Endodermal cell (in vitro differentiated cells): ENCODE measurements at regions not wholly inside any gene's neighbourhood (a gene's known extent, or its start where the extent isn't known, plus 50 kb on each side); places are given as distances from the start of the nearest gene placed in this dataset.
A peak's percentile ranks its signal among the peaks of the same experiment; 100 is the strongest.

ENCODE experiments used
- DNase-seq: peaks from one replicate; pipeline ENCODE4 v3.0.0-alpha.2; 2017
- H3K27ac ChIP-seq: 2 replicates; pipeline ENCODE4 v1.5.1; 2013; ENCODE audit warnings: mild to moderate bottlenecking, low read depth, low read length, moderate library complexity
- H3K27me3 ChIP-seq: 2 replicates; pipeline ENCODE4 v1.6.1; 2013; ENCODE audit warnings: mild to moderate bottlenecking, low read length, moderate library complexity; ENCODE audit not compliant: insufficient read depth, control insufficient read depth, poor library complexity, severe bottlenecking
- H3K36me3 ChIP-seq: 2 replicates; pipeline ENCODE4 v1.7.0; 2013; ENCODE audit warnings: mild to moderate bottlenecking, low read length, moderate library complexity; ENCODE audit not compliant: control insufficient read depth, insufficient read depth
- H3K4me1 ChIP-seq: one replicate; pipeline ENCODE4 v1.7.0; 2013; ENCODE audit warnings: low read length; ENCODE audit not compliant: control insufficient read depth, insufficient read depth
- H3K4me3 ChIP-seq: 2 replicates; pipeline ENCODE4 v1.5.1; 2013; ENCODE audit warnings: mild to moderate bottlenecking, low read length, moderate library complexity
- H3K9ac ChIP-seq: 2 replicates; pipeline ENCODE4 v1.6.1; 2013; ENCODE audit warnings: mild to moderate bottlenecking, low read length, moderate library complexity; ENCODE audit not compliant: poor library complexity, severe bottlenecking; ENCODE audit errors: extremely low read depth
- H3K9me3 ChIP-seq: 2 replicates; pipeline ENCODE4 v1.6.1; 2013; ENCODE audit warnings: mild to moderate bottlenecking, low read length, moderate library complexity; ENCODE audit not compliant: control insufficient read depth
- H3K27ac Mint-ChIP-seq: 2 replicates; pipeline ENCODE4 v1.8.0; 2020; ENCODE audit warnings: mixed read lengths
- H3K27me3 Mint-ChIP-seq: 2 replicates; pipeline ENCODE4 v1.8.0; 2021; ENCODE audit warnings: mild to moderate bottlenecking, mixed read lengths; ENCODE audit not compliant: insufficient read depth
- H3K36me3 Mint-ChIP-seq: 2 replicates; pipeline ENCODE4 v1.8.0; 2020; ENCODE audit warnings: low read depth, mixed read lengths
- H3K4me1 Mint-ChIP-seq: 2 replicates; pipeline ENCODE4 v1.8.0; 2020; ENCODE audit warnings: mixed read lengths
- H3K4me3 Mint-ChIP-seq: 2 replicates; pipeline ENCODE4 v1.8.0; 2020; ENCODE audit warnings: mild to moderate bottlenecking, moderate library complexity, mixed read lengths
- H3K9me3 Mint-ChIP-seq: 2 replicates; pipeline ENCODE4 v1.8.0; 2020; ENCODE audit warnings: mild to moderate bottlenecking, mixed read lengths
- WGBS, 2 experiments: methylation state at CpG; one replicate each; pipeline versions ENCODE4 v1.1.5 to v1.1.7; 2013; ENCODE audit warnings: missing lambda C conversion rate in 2 of 2, mixed read lengths in 1 of 2; ENCODE audit not compliant: insufficient coverage in 1 of 2, insufficient read length in 1 of 2; 5-methylcytosine and 5-hydroxymethylcytosine counted together
- TF ChIP-seq, protein P1 (sequence below): fragments of 200-600 bp; sonication (generic); conservative IDR thresholded peaks from 2 replicates; pipeline ENCODE4 v1.5.0; 2021; ENCODE audit warnings: antibody characterized with exemption, mild to moderate bottlenecking

DNA sequence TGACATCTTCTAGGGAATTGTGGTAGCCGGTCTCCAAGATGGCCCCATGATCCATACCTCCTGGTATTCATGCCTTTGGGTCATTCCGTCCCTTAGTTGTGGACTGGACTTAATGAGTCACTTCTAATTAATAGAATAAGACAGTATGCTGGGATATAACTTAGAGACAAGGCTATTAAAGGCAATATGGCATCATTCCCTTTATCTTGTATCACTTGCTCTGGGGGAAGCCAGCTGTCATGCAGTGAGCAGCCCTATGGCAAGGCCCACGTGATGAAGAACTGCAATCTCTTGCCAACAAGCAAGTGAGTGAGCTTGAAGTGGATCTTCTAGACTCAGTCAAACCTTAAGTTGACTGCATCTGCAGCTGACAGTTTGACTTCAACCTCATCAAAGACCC lies 97.8 kb upstream of the MED13 start:
- Histone ChIP-seq H3K9ac (no peak overlapping the region), H3K4me1 (no peaks in the 10 kb centered on the region), H3K36me3 (no peaks in the 10 kb centered on the region), H3K4me3 (no peak overlapping the region), H3K27ac (no peak overlapping the region), H3K9me3 (no peaks in the 10 kb centered on the region), H3K27me3 (no peaks in the 10 kb centered on the region)
- H3K27ac Mint-ChIP-seq, result no peak overlapping the region
- no peaks in the 10 kb centered on the region for H3K36me3 Mint-ChIP-seq
- peaks cover 3% of the 10 kb centered on the region for H3K27me3 Mint-ChIP-seq
- no peak overlapping the region for H3K4me3 Mint-ChIP-seq
- 85 to 87% methylated on average over 2 to 3 of the region's 3 CpGs for WGBS, 2 experiments
- H3K4me1 Mint-ChIP-seq, result no peaks in the 10 kb centered on the region
- peak; percentile 10 for DNase-seq
- TF ChIP-seq, protein P1, sequence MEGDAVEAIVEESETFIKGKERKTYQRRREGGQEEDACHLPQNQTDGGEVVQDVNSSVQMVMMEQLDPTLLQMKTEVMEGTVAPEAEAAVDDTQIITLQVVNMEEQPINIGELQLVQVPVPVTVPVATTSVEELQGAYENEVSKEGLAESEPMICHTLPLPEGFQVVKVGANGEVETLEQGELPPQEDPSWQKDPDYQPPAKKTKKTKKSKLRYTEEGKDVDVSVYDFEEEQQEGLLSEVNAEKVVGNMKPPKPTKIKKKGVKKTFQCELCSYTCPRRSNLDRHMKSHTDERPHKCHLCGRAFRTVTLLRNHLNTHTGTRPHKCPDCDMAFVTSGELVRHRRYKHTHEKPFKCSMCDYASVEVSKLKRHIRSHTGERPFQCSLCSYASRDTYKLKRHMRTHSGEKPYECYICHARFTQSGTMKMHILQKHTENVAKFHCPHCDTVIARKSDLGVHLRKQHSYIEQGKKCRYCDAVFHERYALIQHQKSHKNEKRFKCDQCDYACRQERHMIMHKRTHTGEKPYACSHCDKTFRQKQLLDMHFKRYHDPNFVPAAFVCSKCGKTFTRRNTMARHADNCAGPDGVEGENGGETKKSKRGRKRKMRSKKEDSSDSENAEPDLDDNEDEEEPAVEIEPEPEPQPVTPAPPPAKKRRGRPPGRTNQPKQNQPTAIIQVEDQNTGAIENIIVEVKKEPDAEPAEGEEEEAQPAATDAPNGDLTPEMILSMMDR, result no peak
- H3K9me3 Mint-ChIP-seq, result no peaks in the 10 kb centered on the region

DNA sequence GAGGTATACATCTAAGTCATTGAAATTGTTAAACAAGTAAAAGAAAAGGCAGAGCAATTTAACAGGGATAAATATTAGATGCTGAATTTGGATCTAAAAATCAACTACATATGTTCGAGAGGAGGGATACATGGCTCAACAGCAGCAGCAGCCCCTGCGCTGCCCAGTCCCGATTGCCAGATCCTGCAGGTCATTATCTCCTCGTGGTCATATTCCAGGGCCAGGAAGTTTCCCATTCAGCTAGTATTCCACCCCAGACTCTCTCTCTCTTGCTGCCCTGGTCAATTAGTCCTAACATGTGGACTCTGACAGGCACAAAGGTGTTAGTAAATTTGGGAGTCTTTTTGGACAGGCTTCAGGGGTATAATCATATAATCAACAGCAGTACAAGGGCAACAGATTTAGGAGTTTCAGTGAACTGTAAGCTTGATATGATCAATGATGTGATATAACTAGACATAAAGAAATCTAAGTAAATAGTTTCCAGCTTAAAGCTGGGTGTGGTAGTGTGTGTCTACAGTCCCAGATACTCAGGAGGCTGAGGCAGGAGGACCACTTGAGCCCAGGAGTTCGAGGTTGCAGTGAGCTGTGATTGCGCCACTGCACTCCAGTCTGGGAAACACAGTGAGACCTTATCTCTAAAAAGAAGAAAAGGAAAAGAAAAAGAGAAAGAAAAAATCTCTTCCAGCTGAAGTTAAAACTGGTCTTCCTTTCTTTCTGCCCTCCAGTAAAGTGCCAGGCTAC lies 96.5 kb upstream of the MED13 start:
- WGBS, 2 experiments, result 90% methylated on average over 4 to 6 of the region's 6 CpGs
- no peaks in the 10 kb centered on the region for H3K4me1 ChIP-seq
- TF ChIP-seq, protein P1, result no peak

DNA sequence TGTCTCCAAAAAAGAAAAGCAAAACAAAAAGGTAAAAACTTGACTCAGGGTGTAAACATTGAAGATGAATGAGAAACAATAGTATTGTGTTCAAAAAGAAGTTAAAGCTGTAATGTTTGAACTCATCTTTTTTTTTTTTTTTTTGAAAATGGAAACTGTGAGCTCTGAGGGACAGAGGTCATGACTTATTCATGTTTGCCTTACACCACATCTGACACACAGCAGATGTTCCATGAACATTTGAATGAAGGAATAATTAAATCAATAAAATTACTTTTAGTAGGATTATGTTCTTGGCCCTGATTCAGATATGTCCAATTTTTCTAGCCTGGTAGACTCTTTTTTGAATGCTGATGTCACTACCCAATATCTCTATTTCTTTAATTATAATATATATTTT lies 95.7 kb upstream of the MED13 start:
- Histone ChIP-seq H3K9me3 (no peaks in the 10 kb centered on the region), H3K9ac (no peak overlapping the region), H3K4me3 (no peak overlapping the region), H3K4me1 (no peaks in the 10 kb centered on the region), H3K27ac (no peak overlapping the region), H3K27me3 (no peaks in the 10 kb centered on the region), H3K36me3 (no peaks in the 10 kb centered on the region)
- Mint-ChIP-seq H3K36me3 (no peaks in the 10 kb centered on the region), H3K27me3 (peaks cover 3% of the 10 kb centered on the region), H3K4me3 (no peak overlapping the region), H3K9me3 (no peaks in the 10 kb centered on the region), H3K27ac (no peak overlapping the region), H3K4me1 (no peaks in the 10 kb centered on the region)
- DNase-seq, result no peak
- TF ChIP-seq, protein P1, result no peak

More for the DNA sequence above, 96.5 kb upstream of the MED13 start:
- Mint-ChIP-seq H3K36me3 (no peaks in the 10 kb centered on the region), H3K4me3 (no peak overlapping the region), H3K4me1 (no peaks in the 10 kb centered on the region), H3K27ac (no peak overlapping the region), H3K9me3 (no peaks in the 10 kb centered on the region), H3K27me3 (peaks cover 3% of the 10 kb centered on the region)
- no peaks in the 10 kb centered on the region for H3K9me3 ChIP-seq
- DNase-seq, result peak; percentile 22
- H3K9ac ChIP-seq, result no peak overlapping the region
- H3K27ac ChIP-seq, result no peak overlapping the region
- H3K36me3 ChIP-seq, result no peaks in the 10 kb centered on the region
- no peak overlapping the region for H3K4me3 ChIP-seq
- no peaks in the 10 kb centered on the region for H3K27me3 ChIP-seq
